ENCODE measurements at regions not wholly inside any gene's neighbourhood (a gene's known extent, or its start where the extent isn't known, plus 50 kb on each side); places are given as distances from the start of the nearest gene placed in this dataset.

DNA sequence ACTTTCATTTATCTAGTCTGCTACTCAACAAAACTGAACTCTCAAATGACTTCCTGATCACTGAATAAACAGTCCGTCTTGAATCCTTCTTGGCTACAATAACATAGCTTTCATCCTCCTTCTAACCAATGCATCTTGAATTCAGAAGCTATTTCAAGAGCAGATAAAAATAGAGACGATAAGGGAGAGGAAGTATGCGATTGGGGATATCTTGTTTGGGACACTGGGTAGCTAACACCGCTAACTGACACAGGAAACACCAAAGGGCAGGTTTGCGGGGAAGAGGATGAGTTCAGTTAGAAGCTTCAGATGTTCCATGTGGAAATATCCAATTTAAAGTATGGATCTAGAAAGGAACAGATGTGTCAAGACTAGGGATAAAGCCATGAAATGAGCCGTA is 102.5 kb downstream of the SLC41A2 start:
- Histone ChIP-seq H3K27me3 (ENCODE audit: control insufficient read depth, extremely low read depth, insufficient read depth, low read length) (no peaks in the 10 kb centered on the region), H3K27ac (ENCODE audit: control insufficient read depth, insufficient read depth, low read length) (no peak overlapping the region), H3K4me1 (ENCODE audit: control insufficient read depth, extremely low read depth, insufficient read depth, low read length) (no peaks in the 10 kb centered on the region), H2AFZ (ENCODE audit: control insufficient read depth, low read length) (no peak overlapping the region), H3K9ac (ENCODE audit: control insufficient read depth, extremely low read depth, insufficient read depth, low read length) (no peak overlapping the region), H3K4me3 (ENCODE audit: control insufficient read depth in 2 of 3, extremely low read depth in 1 of 3, insufficient read depth in 2 of 3, low read depth in 1 of 3, low read length in 3 of 3) (no peak overlapping the region), H3K36me3 (ENCODE audit: control insufficient read depth in 2 of 2, extremely low read depth in 1 of 2, insufficient read depth in 2 of 2, low read length in 2 of 2) (no peaks in the 10 kb centered on the region), H4K20me1 (ENCODE audit: control insufficient read depth, extremely low read depth, insufficient read depth, low read length) (no peaks in the 10 kb centered on the region), H3K4me2 (ENCODE audit: control insufficient read depth, extremely low read depth, insufficient read depth, low read depth, low read length) (no peak overlapping the region), H3K9me1 (ENCODE audit: control insufficient read depth, extremely low read depth, insufficient read depth, low read length) (no peaks in the 10 kb centered on the region), H3K79me2 (ENCODE audit: control insufficient read depth, insufficient read depth, low read length) (no peaks in the 10 kb centered on the region), H3K9me3 (ENCODE audit: control insufficient read depth, low read depth, low read length) (no peaks in the 10 kb centered on the region)
- DNase-seq (ENCODE audit: low read depth, low spot score) (no peak), FAIRE-seq (no peak)
- dilution Hi-C loops (cut with MboI; ENCODE audit: extremely low pct_ligation_motif_present, low sequenced_read_pairs), result no loop called here
- TF ChIP-seq EZH2 (IDR thresholded peaks at IDR 0.05; ENCODE audit: low read length), result no peak
- TF ChIP-seq, protein P1, sequence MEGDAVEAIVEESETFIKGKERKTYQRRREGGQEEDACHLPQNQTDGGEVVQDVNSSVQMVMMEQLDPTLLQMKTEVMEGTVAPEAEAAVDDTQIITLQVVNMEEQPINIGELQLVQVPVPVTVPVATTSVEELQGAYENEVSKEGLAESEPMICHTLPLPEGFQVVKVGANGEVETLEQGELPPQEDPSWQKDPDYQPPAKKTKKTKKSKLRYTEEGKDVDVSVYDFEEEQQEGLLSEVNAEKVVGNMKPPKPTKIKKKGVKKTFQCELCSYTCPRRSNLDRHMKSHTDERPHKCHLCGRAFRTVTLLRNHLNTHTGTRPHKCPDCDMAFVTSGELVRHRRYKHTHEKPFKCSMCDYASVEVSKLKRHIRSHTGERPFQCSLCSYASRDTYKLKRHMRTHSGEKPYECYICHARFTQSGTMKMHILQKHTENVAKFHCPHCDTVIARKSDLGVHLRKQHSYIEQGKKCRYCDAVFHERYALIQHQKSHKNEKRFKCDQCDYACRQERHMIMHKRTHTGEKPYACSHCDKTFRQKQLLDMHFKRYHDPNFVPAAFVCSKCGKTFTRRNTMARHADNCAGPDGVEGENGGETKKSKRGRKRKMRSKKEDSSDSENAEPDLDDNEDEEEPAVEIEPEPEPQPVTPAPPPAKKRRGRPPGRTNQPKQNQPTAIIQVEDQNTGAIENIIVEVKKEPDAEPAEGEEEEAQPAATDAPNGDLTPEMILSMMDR (optimal IDR thresholded peaks at IDR 0.05 in 1 of 3, IDR thresholded peaks at IDR 0.05 in 1 of 3, conservative IDR thresholded peaks at IDR 0.05 in 1 of 3; ENCODE audit: extremely low read depth in 1 of 3, insufficient read depth in 2 of 3, low read length in 3 of 3), result no peak

- dilution Hi-C loops (cut with MboI; ENCODE audit: extremely low pct_ligation_motif_present, low sequenced_read_pairs), result no loop called here
- H3K79me2 ChIP-seq (ENCODE audit: control insufficient read depth, insufficient read depth, low read length), result no peaks in the 10 kb centered on the region
- no peak overlapping the region for H3K4me2 ChIP-seq (ENCODE audit: control insufficient read depth, extremely low read depth, insufficient read depth, low read depth, low read length)
- no peaks in the 10 kb centered on the region for H3K9me1 ChIP-seq (ENCODE audit: control insufficient read depth, extremely low read depth, insufficient read depth, low read length)
- no peak overlapping the region for H3K9ac ChIP-seq (ENCODE audit: control insufficient read depth, extremely low read depth, insufficient read depth, low read length)
- no peaks in the 10 kb centered on the region for H3K36me3 ChIP-seq (ENCODE audit: control insufficient read depth in 2 of 2, extremely low read depth in 1 of 2, insufficient read depth in 2 of 2, low read length in 2 of 2)
- TF ChIP-seq EZH2 (IDR thresholded peaks at IDR 0.05; ENCODE audit: low read length), result no peak
- TF ChIP-seq, protein P1 (optimal IDR thresholded peaks at IDR 0.05 in 1 of 3, IDR thresholded peaks at IDR 0.05 in 1 of 3, conservative IDR thresholded peaks at IDR 0.05 in 1 of 3; ENCODE audit: extremely low read depth in 1 of 3, insufficient read depth in 2 of 3, low read length in 3 of 3), result no peak
- no peak overlapping the region for H2AFZ ChIP-seq (ENCODE audit: control insufficient read depth, low read length)
- H3K4me3 ChIP-seq (ENCODE audit: control insufficient read depth in 2 of 3, extremely low read depth in 1 of 3, insufficient read depth in 2 of 3, low read depth in 1 of 3, low read length in 3 of 3), result no peak overlapping the region
- H4K20me1 ChIP-seq (ENCODE audit: control insufficient read depth, extremely low read depth, insufficient read depth, low read length), result no peaks in the 10 kb centered on the region
- H3K27ac ChIP-seq (ENCODE audit: control insufficient read depth, insufficient read depth, low read length), result no peak overlapping the region
- no peaks in the 10 kb centered on the region for H3K4me1 ChIP-seq (ENCODE audit: control insufficient read depth, extremely low read depth, insufficient read depth, low read length)
- FAIRE-seq (no peak), DNase-seq (ENCODE audit: low read depth, low spot score) (no peak)
- no peaks in the 10 kb centered on the region for H3K9me3 ChIP-seq (ENCODE audit: control insufficient read depth, low read depth, low read length)
- H3K27me3 ChIP-seq (ENCODE audit: control insufficient read depth, extremely low read depth, insufficient read depth, low read length), result no peaks in the 10 kb centered on the region
Observed at GRCh38 chr12:104852896-104853295, 105.2 kb downstream of the SLC41A2 start.

Data from keratinocyte (primary cell).